ENCODE measurements at regions not wholly inside any gene's neighbourhood (a gene's known extent, or its start where the extent isn't known, plus 50 kb on each side); places are given as distances from the start of the nearest gene placed in this dataset.

GRCh38 chr5:30100148-30100713 is 1093.3 kb upstream of the CDH6 start (continued):
- no peak for TF ChIP-seq USF2 (IDR thresholded peaks at IDR 0.05; ENCODE audit: low read length)

All from H1 (cell line).